Hepatocyte (in vitro differentiated cells): ENCODE measurements at regions not wholly inside any gene's neighbourhood (a gene's known extent, or its start where the extent isn't known, plus 50 kb on each side); places are given as distances from the start of the nearest gene placed in this dataset.

Experiments
- CTCF ChIP-seq: fragments of 200-600 bp; sonication (generic); IDR thresholded peaks from 2 replicates; pipeline ENCODE4 v1.5.1; 2016; ENCODE audit warnings: antibody characterized with exemption, mild to moderate bottlenecking; ENCODE audit not compliant: poor library complexity
- EZH2 ChIP-seq: fragments of 200-600 bp; sonication (generic); IDR thresholded peaks from 2 replicates; pipeline ENCODE4 v1.6.1; 2016; ENCODE audit warnings: antibody characterized with exemption, mild to moderate bottlenecking, borderline replicate concordance

- TF ChIP-seq CTCF, result no peak
- TF ChIP-seq EZH2, result no peak
Measured at GRCh38 chr9:92190536-92190790, 75.2 kb upstream of the SPTLC1 start.
